ENCODE measurements at regions not wholly inside any gene's neighbourhood (a gene's known extent, or its start where the extent isn't known, plus 50 kb on each side); places are given as distances from the start of the nearest gene placed in this dataset.

- no peaks in the 10 kb centered on the region for H3K4me1 ChIP-seq (ENCODE audit: control insufficient read depth, insufficient read depth, low read length)
- Mint-ChIP-seq H3K4me3 (no peak overlapping the region), H3K9me3 (peaks cover 5% of the 10 kb centered on the region), H3K27ac (no peak overlapping the region), H3K36me3 (ENCODE audit: low read depth) (no peaks in the 10 kb centered on the region), H3K27me3 (ENCODE audit: insufficient read depth) (no peaks in the 10 kb centered on the region), H3K4me1 (no peaks in the 10 kb centered on the region)
- 100% methylated on average over 1 of the region's 1 CpG; no CpG with 5 or more reads in 1 of the 2 experiments for WGBS, 2 experiments (ENCODE audit: insufficient coverage in 1 of 2, insufficient read length in 1 of 2)
- H3K4me3 ChIP-seq (ENCODE audit: low read length), result no peak overlapping the region
- no peaks in the 10 kb centered on the region for H3K27me3 ChIP-seq (ENCODE audit: control insufficient read depth, insufficient read depth, low read length, poor library complexity, severe bottlenecking)
- no peaks in the 10 kb centered on the region for H3K9me3 ChIP-seq (ENCODE audit: control insufficient read depth, low read length)
- H3K36me3 ChIP-seq (ENCODE audit: control insufficient read depth, insufficient read depth, low read length), result no peaks in the 10 kb centered on the region
- H3K27ac ChIP-seq (ENCODE audit: low read depth, low read length), result no peak overlapping the region
- TF ChIP-seq CTCF (conservative IDR thresholded peaks at IDR 0.05), result peak; percentile 26
- peak; percentile 72 for DNase-seq
- H3K9ac ChIP-seq (ENCODE audit: extremely low read depth, low read length, poor library complexity, severe bottlenecking), result no peak overlapping the region
These were observed 261.9 kb upstream of the DEPDC1 start for GRCh38 chr1:68758666-68759209.

- Mint-ChIP-seq H3K4me3 (no peak overlapping the region), H3K4me1 (no peaks in the 10 kb centered on the region), H3K27ac (no peak overlapping the region), H3K9me3 (peaks cover 23% of the 10 kb centered on the region), H3K27me3 (ENCODE audit: insufficient read depth) (no peaks in the 10 kb centered on the region), H3K36me3 (ENCODE audit: low read depth) (no peaks in the 10 kb centered on the region)
- TF ChIP-seq CTCF (conservative IDR thresholded peaks at IDR 0.05), result no peak
- Histone ChIP-seq H3K4me1 (ENCODE audit: control insufficient read depth, insufficient read depth, low read length) (no peaks in the 10 kb centered on the region), H3K27me3 (ENCODE audit: control insufficient read depth, insufficient read depth, low read length, poor library complexity, severe bottlenecking) (no peaks in the 10 kb centered on the region), H3K27ac (ENCODE audit: low read depth, low read length) (no peak overlapping the region), H3K9me3 (ENCODE audit: control insufficient read depth, low read length) (peaks cover 6% of the 10 kb centered on the region), H3K36me3 (ENCODE audit: control insufficient read depth, insufficient read depth, low read length) (no peaks in the 10 kb centered on the region), H3K9ac (ENCODE audit: extremely low read depth, low read length, poor library complexity, severe bottlenecking) (no peak overlapping the region), H3K4me3 (ENCODE audit: low read length) (no peak overlapping the region)
- no peak for DNase-seq
- 89% methylated on average over 1 of the region's 1 CpG; no CpG with 5 or more reads in 1 of the 2 experiments for WGBS, 2 experiments (ENCODE audit: insufficient coverage in 1 of 2, insufficient read length in 1 of 2)
These were observed 271.1 kb upstream of the DEPDC1 start for GRCh38 chr1:68767941-68768340.

DNA sequence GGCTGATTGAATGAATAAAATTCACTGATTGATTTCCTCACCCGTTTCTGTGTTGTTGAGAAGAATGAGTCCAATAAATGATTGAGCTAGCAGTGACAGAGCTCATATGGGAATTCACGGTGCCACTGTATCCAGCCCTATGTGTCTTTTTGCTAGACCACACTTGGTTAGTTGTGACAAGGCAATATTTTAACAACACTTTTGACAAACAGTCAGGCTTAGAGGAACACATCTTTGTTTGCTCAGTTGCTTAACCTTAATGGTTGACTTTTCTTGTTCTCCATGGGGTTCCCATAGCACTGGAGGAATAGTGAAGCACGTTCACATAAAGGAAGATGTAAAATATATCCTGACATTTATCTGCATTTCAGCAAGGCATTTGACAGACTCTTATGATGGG is 273.9 kb upstream of the DEPDC1 start:
- no peak overlapping the region for H3K9ac ChIP-seq (ENCODE audit: extremely low read depth, low read length, poor library complexity, severe bottlenecking)
- WGBS, 2 experiments (ENCODE audit: insufficient coverage in 1 of 2, insufficient read length in 1 of 2), result 85 to 91% methylated on average over 3 of the region's 3 CpGs
- TF ChIP-seq CTCF (conservative IDR thresholded peaks at IDR 0.05), result no peak
- Mint-ChIP-seq H3K9me3 (peaks cover 6% of the 10 kb centered on the region), H3K27ac (no peak overlapping the region), H3K4me3 (no peak overlapping the region), H3K4me1 (no peaks in the 10 kb centered on the region), H3K36me3 (ENCODE audit: low read depth) (no peaks in the 10 kb centered on the region), H3K27me3 (ENCODE audit: insufficient read depth) (no peaks in the 10 kb centered on the region)
- no peaks in the 10 kb centered on the region for H3K27me3 ChIP-seq (ENCODE audit: control insufficient read depth, insufficient read depth, low read length, poor library complexity, severe bottlenecking)
- H3K36me3 ChIP-seq (ENCODE audit: control insufficient read depth, insufficient read depth, low read length), result no peaks in the 10 kb centered on the region
- H3K4me1 ChIP-seq (ENCODE audit: control insufficient read depth, insufficient read depth, low read length), result no peaks in the 10 kb centered on the region
- H3K9me3 ChIP-seq (ENCODE audit: control insufficient read depth, low read length), result peaks cover 6% of the 10 kb centered on the region
- H3K4me3 ChIP-seq (ENCODE audit: low read length), result no peak overlapping the region
- no peak overlapping the region for H3K27ac ChIP-seq (ENCODE audit: low read depth, low read length)
- DNase-seq, result no peak

Measured in endodermal cell (in vitro differentiated cells).